ENCODE measurements at regions not wholly inside any gene's neighbourhood (a gene's known extent, or its start where the extent isn't known, plus 50 kb on each side); places are given as distances from the start of the nearest gene placed in this dataset.

DNA sequence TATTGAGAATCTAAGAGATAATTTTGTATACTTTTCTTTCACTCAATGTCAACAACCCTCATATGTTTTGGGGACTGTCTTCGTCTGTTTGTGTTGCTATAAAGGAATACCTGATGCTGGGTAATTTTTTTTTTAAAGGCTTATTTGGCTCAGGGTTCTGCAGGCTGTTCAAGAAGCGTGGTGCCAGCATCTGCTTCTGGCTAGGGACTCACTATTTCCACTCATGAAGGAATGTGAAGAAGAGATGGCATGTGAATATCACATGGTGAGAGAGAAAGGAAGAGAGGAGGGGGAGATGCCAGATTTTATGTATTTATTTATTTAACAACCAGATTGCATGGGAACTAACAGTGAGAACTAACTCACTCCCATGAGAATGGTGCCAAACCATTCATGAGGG, 827.4 kb upstream of the PHF14 start:
- intact Hi-C loops (cut with DNase I, micrococcal nuclease), result no loop called here
- TF ChIP-seq, protein P1, sequence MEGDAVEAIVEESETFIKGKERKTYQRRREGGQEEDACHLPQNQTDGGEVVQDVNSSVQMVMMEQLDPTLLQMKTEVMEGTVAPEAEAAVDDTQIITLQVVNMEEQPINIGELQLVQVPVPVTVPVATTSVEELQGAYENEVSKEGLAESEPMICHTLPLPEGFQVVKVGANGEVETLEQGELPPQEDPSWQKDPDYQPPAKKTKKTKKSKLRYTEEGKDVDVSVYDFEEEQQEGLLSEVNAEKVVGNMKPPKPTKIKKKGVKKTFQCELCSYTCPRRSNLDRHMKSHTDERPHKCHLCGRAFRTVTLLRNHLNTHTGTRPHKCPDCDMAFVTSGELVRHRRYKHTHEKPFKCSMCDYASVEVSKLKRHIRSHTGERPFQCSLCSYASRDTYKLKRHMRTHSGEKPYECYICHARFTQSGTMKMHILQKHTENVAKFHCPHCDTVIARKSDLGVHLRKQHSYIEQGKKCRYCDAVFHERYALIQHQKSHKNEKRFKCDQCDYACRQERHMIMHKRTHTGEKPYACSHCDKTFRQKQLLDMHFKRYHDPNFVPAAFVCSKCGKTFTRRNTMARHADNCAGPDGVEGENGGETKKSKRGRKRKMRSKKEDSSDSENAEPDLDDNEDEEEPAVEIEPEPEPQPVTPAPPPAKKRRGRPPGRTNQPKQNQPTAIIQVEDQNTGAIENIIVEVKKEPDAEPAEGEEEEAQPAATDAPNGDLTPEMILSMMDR (IDR thresholded peaks at IDR 0.05), result no peak
- H3K27ac ChIP-seq (ENCODE audit: low read depth in 1 of 2, low read length in 2 of 2), result no peak overlapping the region
- ChIA-PET CTCF (no interaction called here), POLR2A (no interaction called here)
- no peaks in the 10 kb centered on the region for H3K36me3 ChIP-seq (ENCODE audit: insufficient read depth, low read length)
- H3K27me3 ChIP-seq (ENCODE audit: control insufficient read depth in 1 of 2, insufficient read depth in 2 of 2, low read length in 2 of 2), result no peaks in the 10 kb centered on the region
- no peak overlapping the region for H3K4me3 Mint-ChIP-seq
- no peak overlapping the region for H3K4me3 ChIP-seq (ENCODE audit: low read length)
- no peak overlapping the region for H3K27ac Mint-ChIP-seq
- H3K9me3 Mint-ChIP-seq, result peaks cover 2% of the 10 kb centered on the region
- no peaks in the 10 kb centered on the region for H3K4me1 Mint-ChIP-seq (ENCODE audit: low read depth)
- no peaks in the 10 kb centered on the region for H3K4me1 ChIP-seq (ENCODE audit: insufficient read depth, low read length)
- DNase-seq, result no peak
- no peaks in the 10 kb centered on the region for H3K36me3 Mint-ChIP-seq (ENCODE audit: low read depth)
- ATAC-seq (ENCODE audit: poor library complexity), result no peak
- peaks cover 0 to 4% of the 10 kb centered on the region in 2 experiments for H3K9me3 ChIP-seq (ENCODE audit: control insufficient read depth in 1 of 2, insufficient read depth in 1 of 2, low read length in 2 of 2)
- H3K27me3 Mint-ChIP-seq, result no peaks in the 10 kb centered on the region

- Histone ChIP-seq H3K27ac (ENCODE audit: low read depth in 1 of 2, low read length in 2 of 2) (no peak overlapping the region), H3K36me3 (ENCODE audit: insufficient read depth, low read length) (no peaks in the 10 kb centered on the region), H3K9me3 (ENCODE audit: control insufficient read depth in 1 of 2, insufficient read depth in 1 of 2, low read length in 2 of 2) (no peaks in the 10 kb centered on the region), H3K4me1 (ENCODE audit: insufficient read depth, low read length) (no peaks in the 10 kb centered on the region), H3K4me3 (ENCODE audit: low read length) (no peak overlapping the region), H3K27me3 (ENCODE audit: control insufficient read depth in 1 of 2, insufficient read depth in 2 of 2, low read length in 2 of 2) (no peaks in the 10 kb centered on the region)
- H3K27ac Mint-ChIP-seq, result no peak overlapping the region
- POLR2A ChIA-PET, result no interaction called here
- H3K36me3 Mint-ChIP-seq (ENCODE audit: low read depth), result no peaks in the 10 kb centered on the region
- H3K4me3 Mint-ChIP-seq, result no peak overlapping the region
- no peaks in the 10 kb centered on the region for H3K4me1 Mint-ChIP-seq (ENCODE audit: low read depth)
- DNase-seq, result no peak
- intact Hi-C loops (cut with DNase I, micrococcal nuclease), result no loop called here
- CTCF ChIA-PET, result no interaction called here
- no peaks in the 10 kb centered on the region for H3K27me3 Mint-ChIP-seq
- TF ChIP-seq, protein P1 (IDR thresholded peaks at IDR 0.05), result no peak
- H3K9me3 Mint-ChIP-seq, result peaks cover 15% of the 10 kb centered on the region
- ATAC-seq (ENCODE audit: poor library complexity), result no peak
These were observed 816.7 kb upstream of the PHF14 start for GRCh38 chr7:10156972-10157371.

DNA sequence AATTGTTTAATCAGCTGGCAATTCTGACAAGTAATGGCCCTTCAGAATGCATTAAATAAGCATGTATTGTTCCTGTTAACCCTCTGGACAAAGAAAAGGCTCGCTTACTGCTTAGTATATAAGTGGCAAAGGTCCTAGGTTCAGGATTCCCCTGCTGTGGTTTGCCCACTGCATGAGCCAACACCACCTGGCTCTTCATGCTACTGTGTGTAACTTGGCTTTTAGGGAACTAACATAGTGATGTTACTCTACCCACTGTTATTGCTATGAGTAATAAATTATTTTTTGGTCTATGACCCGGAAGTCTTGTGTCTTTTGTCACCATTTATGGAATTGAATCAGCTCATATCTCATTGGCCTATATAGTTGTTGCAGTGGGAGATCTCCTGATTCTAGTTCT, 791.7 kb upstream of the PHF14 start:
- POLR2A ChIA-PET, result no interaction called here
- H3K27ac Mint-ChIP-seq, result no peak overlapping the region

More for the DNA sequence above, 791.7 kb upstream of the PHF14 start:
- no peaks in the 10 kb centered on the region for H3K36me3 Mint-ChIP-seq (ENCODE audit: low read depth)
- no peaks in the 10 kb centered on the region for H3K9me3 Mint-ChIP-seq
- Histone ChIP-seq H3K27me3 (ENCODE audit: control insufficient read depth in 1 of 2, insufficient read depth in 2 of 2, low read length in 2 of 2) (no peaks in the 10 kb centered on the region), H3K4me3 (ENCODE audit: low read length) (no peak overlapping the region), H3K4me1 (ENCODE audit: insufficient read depth, low read length) (no peaks in the 10 kb centered on the region), H3K36me3 (ENCODE audit: insufficient read depth, low read length) (no peaks in the 10 kb centered on the region), H3K9me3 (ENCODE audit: control insufficient read depth in 1 of 2, insufficient read depth in 1 of 2, low read length in 2 of 2) (peaks cover 0 to 7% of the 10 kb centered on the region in 2 experiments), H3K27ac (ENCODE audit: low read depth in 1 of 2, low read length in 2 of 2) (no peak overlapping the region)
- TF ChIP-seq, protein P1 (IDR thresholded peaks at IDR 0.05), result no peak
- no peaks in the 10 kb centered on the region for H3K27me3 Mint-ChIP-seq
- DNase-seq, result no peak
- H3K4me1 Mint-ChIP-seq (ENCODE audit: low read depth), result no peaks in the 10 kb centered on the region
- intact Hi-C loops (cut with DNase I, micrococcal nuclease), result no loop called here
- no peak overlapping the region for H3K4me3 Mint-ChIP-seq
- no peak for ATAC-seq (ENCODE audit: poor library complexity)
- CTCF ChIA-PET, result no interaction called here
